AG04450 (cell line): ENCODE measurements at regions not wholly inside any gene's neighbourhood (a gene's known extent, or its start where the extent isn't known, plus 50 kb on each side); places are given as distances from the start of the nearest gene placed in this dataset.

Experiments used
- CTCF ChIA-PET: fragments of 300-600, 350-600 bp; formaldehyde crosslinking; extraction: SDS; loops from one replicate; lab custom pipeline; 2022; ENCODE audit warnings: antibody characterized with exemption, inconsistent platforms; lab: Charles Lee
- POLR2A ChIA-PET: fragments of 350-600 bp; formaldehyde crosslinking; extraction: SDS; loops from one replicate; lab custom pipeline; 2021; ENCODE audit warnings: antibody characterized with exemption, inconsistent platforms; lab: Yijun Ruan, JAX
- DNase-seq: peaks from one replicate; pipeline ENCODE4 v3.0.0-alpha.2; 2011; ENCODE audit warnings: low read depth, low spot score
- H3K27ac ChIP-seq: one replicate; pipeline ENCODE4 v1.5.1; 2012; ENCODE audit warnings: low read depth, low read length, control low read depth
- H3K27me3 ChIP-seq: one replicate; pipeline ENCODE4 v1.6.0; 2012; ENCODE audit warnings: low read length; ENCODE audit not compliant: control insufficient read depth, insufficient read depth
- H3K4me3 ChIP-seq: 2 replicates; pipeline ENCODE4 v1.5.1; 2011; ENCODE audit warnings: mild to moderate bottlenecking, low read depth, low read length, control low read depth
- H3K9me3 ChIP-seq: 2 replicates; pipeline ENCODE4 v1.5.1; 2012; ENCODE audit warnings: low read length; ENCODE audit not compliant: control insufficient read depth, insufficient read depth
- TF ChIP-seq, protein P1 (sequence below): IDR thresholded peaks from 2 replicates; pipeline ENCODE4 v1.5.1; 2011; ENCODE audit warnings: low read depth, low read length, control low read depth, inconsistent platforms

GRCh38 chr20:23186808-23187207, 100.7 kb upstream of the CD93 start:
- H3K9me3 ChIP-seq = no peaks in the 10 kb centered on the region; the same call in 1 of the 2 replicates
- TF ChIP-seq, protein P1, sequence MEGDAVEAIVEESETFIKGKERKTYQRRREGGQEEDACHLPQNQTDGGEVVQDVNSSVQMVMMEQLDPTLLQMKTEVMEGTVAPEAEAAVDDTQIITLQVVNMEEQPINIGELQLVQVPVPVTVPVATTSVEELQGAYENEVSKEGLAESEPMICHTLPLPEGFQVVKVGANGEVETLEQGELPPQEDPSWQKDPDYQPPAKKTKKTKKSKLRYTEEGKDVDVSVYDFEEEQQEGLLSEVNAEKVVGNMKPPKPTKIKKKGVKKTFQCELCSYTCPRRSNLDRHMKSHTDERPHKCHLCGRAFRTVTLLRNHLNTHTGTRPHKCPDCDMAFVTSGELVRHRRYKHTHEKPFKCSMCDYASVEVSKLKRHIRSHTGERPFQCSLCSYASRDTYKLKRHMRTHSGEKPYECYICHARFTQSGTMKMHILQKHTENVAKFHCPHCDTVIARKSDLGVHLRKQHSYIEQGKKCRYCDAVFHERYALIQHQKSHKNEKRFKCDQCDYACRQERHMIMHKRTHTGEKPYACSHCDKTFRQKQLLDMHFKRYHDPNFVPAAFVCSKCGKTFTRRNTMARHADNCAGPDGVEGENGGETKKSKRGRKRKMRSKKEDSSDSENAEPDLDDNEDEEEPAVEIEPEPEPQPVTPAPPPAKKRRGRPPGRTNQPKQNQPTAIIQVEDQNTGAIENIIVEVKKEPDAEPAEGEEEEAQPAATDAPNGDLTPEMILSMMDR = no peak
- peaks cover 7% of the 10 kb centered on the region for H3K27me3 ChIP-seq
- POLR2A ChIA-PET = no interaction called here
- no peak overlapping the region for H3K27ac ChIP-seq
- no peak for DNase-seq
- CTCF ChIA-PET = no interaction called here
- H3K4me3 ChIP-seq = no peak overlapping the region

DNA sequence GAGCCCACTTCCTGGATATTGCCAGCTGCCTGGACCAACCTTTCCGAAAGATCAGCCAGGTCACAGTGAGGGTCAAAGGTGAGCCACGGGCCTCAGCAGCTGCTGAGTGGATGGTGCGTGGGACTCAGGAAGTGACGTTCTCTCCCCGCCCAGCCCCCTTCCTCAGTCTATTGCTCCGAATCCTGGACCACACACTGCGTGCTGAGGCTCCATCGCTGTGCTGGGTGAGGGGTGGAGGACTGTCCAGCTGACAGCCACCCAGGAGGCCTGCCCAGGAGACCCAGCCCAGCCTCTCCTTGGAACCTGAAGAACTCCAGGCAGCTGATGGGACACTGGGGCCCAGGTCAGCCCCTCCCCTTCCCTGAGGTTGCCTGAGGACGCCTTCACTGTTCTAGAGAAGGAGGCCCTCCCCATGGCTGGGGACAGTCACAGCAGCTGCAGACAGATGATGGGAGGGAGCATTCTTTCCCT, 94.4 kb upstream of the CD93 start:
- Histone ChIP-seq H3K9me3 (no peaks in the 10 kb centered on the region), H3K27me3 (peaks cover 9% of the 10 kb centered on the region), H3K4me3 (no peak overlapping the region), H3K27ac (no peak overlapping the region)
- POLR2A ChIA-PET = no interaction called here
- CTCF ChIA-PET = no interaction called here
- TF ChIP-seq, protein P1 = no peak
- no peak for DNase-seq

GRCh38 chr20:23179766-23180403, 93.8 kb upstream of the CD93 start:
- Histone ChIP-seq H3K4me3 (no peak overlapping the region), H3K27ac (no peak overlapping the region), H3K9me3 (no peaks in the 10 kb centered on the region), H3K27me3 (peaks cover 9% of the 10 kb centered on the region)
- ChIA-PET CTCF (interaction anchor here (1.0 kb wide), 1 partner anchor 55 kb away, joined by 3 read pairs; no protein-coding TSS in a partner anchor), POLR2A (no interaction called here)
- DNase-seq = no peak
- TF ChIP-seq, protein P1 = no peak

GRCh38 chr20:23178806-23179205, 92.7 kb upstream of the CD93 start:
- no peak overlapping the region for H3K4me3 ChIP-seq
- no peak for DNase-seq
- no peaks in the 10 kb centered on the region for H3K9me3 ChIP-seq
- TF ChIP-seq, protein P1 = no peak
- no peak overlapping the region for H3K27ac ChIP-seq
- POLR2A ChIA-PET = no interaction called here
- peaks cover 9% of the 10 kb centered on the region for H3K27me3 ChIP-seq
- CTCF ChIA-PET = interaction anchor here (1.0 to 1.4 kb wide), 2 partner anchors 14 to 56 kb away, joined by 3 read pairs; no protein-coding TSS in a partner anchor

DNA sequence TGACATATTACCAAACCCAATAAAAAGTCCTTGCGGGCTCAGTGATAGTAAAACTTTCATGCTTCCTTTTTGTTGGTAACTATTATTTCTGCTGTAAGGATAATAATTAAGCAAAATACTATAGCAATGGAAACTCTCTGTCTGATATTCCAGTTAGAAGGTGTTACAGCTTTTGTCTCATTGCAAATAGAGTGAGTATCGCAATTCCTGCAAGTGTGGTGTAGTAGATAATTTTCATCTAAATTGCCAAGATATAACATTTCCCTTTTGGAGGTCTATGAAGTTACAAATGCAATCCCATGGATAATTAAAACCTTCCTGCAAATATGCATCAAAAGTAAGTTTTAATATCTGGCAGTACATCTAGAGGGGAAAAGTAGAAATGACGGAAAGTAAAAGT, 88.7 kb upstream of the CD93 start:
- DNase-seq = no peak
- Histone ChIP-seq H3K27ac (no peak overlapping the region), H3K4me3 (no peak overlapping the region), H3K27me3 (peaks cover 13% of the 10 kb centered on the region), H3K9me3 (no peaks in the 10 kb centered on the region)
- CTCF ChIA-PET = no interaction called here
- TF ChIP-seq, protein P1 = no peak
- POLR2A ChIA-PET = no interaction called here
